H1 (cell line): ENCODE measurements at regions not wholly inside any gene's neighbourhood (a gene's known extent, or its start where the extent isn't known, plus 50 kb on each side); places are given as distances from the start of the nearest gene placed in this dataset.

Experiments used
- CTCF ChIA-PET: fragments of 300-600 bp; sonication (Branson Sonifier 250); formaldehyde crosslinking; loops from one replicate; lab custom pipeline; 2021; ENCODE audit not compliant: partially characterized antibody; lab: Charles Lee
- POLR2A ChIA-PET: fragments of 300-600 bp; sonication (Branson Sonifier 250); formaldehyde crosslinking; loops from one replicate; lab custom pipeline; 2021; ENCODE audit warnings: inconsistent platforms; ENCODE audit not compliant: partially characterized antibody; lab: Charles Lee
- DNase-seq, 2 experiments: peaks; one replicate each; pipeline versions ENCODE4 v3.0.0 to v3.0.0-alpha.2; 2010 to 2022; ENCODE audit warnings: low spot score in 2 of 2, low read depth in 1 of 2, mixed read lengths in 1 of 2
- FAIRE-seq: peaks from 2 replicates; lab custom pipeline; 2011; peaks lifted over from hg19 to GRCh38; lab: Jason Lieb, UNC
- H2AFZ ChIP-seq: 2 replicates; pipeline ENCODE4 v1.8.1; 2012; ENCODE audit warnings: low read length, inconsistent platforms
- H2AK5ac ChIP-seq: 2 replicates; pipeline ENCODE4 v1.6.1; 2013; ENCODE audit warnings: low read depth, low read length
- H2BK120ac ChIP-seq: replicated peaks from 2 replicates; pipeline ENCODE3; 2013; ENCODE audit warnings: low read depth, low read length, inconsistent platforms
- H2BK12ac ChIP-seq: 2 replicates; pipeline ENCODE4 v1.6.1; 2013; ENCODE audit warnings: low read depth, low read length
- H2BK15ac ChIP-seq: 2 replicates; pipeline ENCODE4 v1.6.1; 2013; ENCODE audit warnings: low read length
- H2BK20ac ChIP-seq: 2 replicates; pipeline ENCODE4 v1.6.1; 2013; ENCODE audit warnings: low read length
- H2BK5ac ChIP-seq: 2 replicates; pipeline ENCODE4 v1.6.1; 2013; ENCODE audit warnings: low read depth, low read length
- H3K14ac ChIP-seq: 2 replicates; pipeline ENCODE4 v1.6.1; 2013; ENCODE audit warnings: inconsistent platforms; ENCODE audit not compliant: insufficient read length
- H3K18ac ChIP-seq: 2 replicates; pipeline ENCODE4 v1.6.1; 2013; ENCODE audit warnings: low read length; ENCODE audit errors: extremely low read depth
- H3K23ac ChIP-seq: 2 replicates; pipeline ENCODE4 v1.6.1; 2013; ENCODE audit warnings: inconsistent platforms; ENCODE audit not compliant: insufficient read length
- H3K23me2 ChIP-seq: 2 replicates; pipeline ENCODE4 v1.6.1; 2013; ENCODE audit warnings: low read depth, low read length
- H3K27ac ChIP-seq: 2 replicates; pipeline ENCODE4 v1.6.1; 2011; ENCODE audit warnings: low read depth, low read length, inconsistent platforms
- H3K27me3 ChIP-seq, 4 experiments: replicated peaks in 1 of 4; 1 replicate in 1 of 4; 2 replicates in 3 of 4; pipeline versions ENCODE4 v1.6.1 to v1.8.1; 2011 to 2013; ENCODE audit warnings: low read length in 3 of 4, mild to moderate bottlenecking in 3 of 4, inconsistent platforms in 2 of 4, mixed read lengths in 2 of 4, moderate library complexity in 1 of 4; ENCODE audit not compliant: control insufficient read depth in 3 of 4, insufficient read depth in 3 of 4; ENCODE audit errors: extremely low read depth in 1 of 4
- H3K36me3 ChIP-seq, 4 experiments: 2 replicates each; pipeline versions ENCODE4 v1.6.1 to v1.8.1; 2011 to 2013; ENCODE audit warnings: mild to moderate bottlenecking in 4 of 4, low read length in 3 of 4, moderate library complexity in 2 of 4, control low read depth in 1 of 4, inconsistent platforms in 1 of 4; ENCODE audit not compliant: insufficient read depth in 4 of 4, control insufficient read depth in 2 of 4
- H3K4ac ChIP-seq: replicated peaks from 2 replicates; pipeline ENCODE3; 2013; ENCODE audit warnings: low read length, low read depth, mixed read lengths, inconsistent platforms; ENCODE audit not compliant: insufficient read length
- H3K4me1 ChIP-seq, 4 experiments: replicated peaks in 1 of 4; 1 replicate in 1 of 4; 2 replicates in 3 of 4; pipeline versions ENCODE4 v1.6.1 to v1.8.1; 2011 to 2013; ENCODE audit warnings: low read length in 3 of 4, inconsistent platforms in 2 of 4, mixed read lengths in 1 of 4; ENCODE audit not compliant: insufficient read depth in 4 of 4, control insufficient read depth in 3 of 4
- H3K4me2 ChIP-seq, 2 experiments: 2 replicates each; pipeline versions ENCODE4 v1.6.1 to v1.8.1; 2011 to 2013; ENCODE audit warnings: low read depth in 2 of 2, low read length in 2 of 2, control low read depth in 1 of 2, inconsistent platforms in 1 of 2, mild to moderate bottlenecking in 1 of 2; ENCODE audit not compliant: insufficient read depth in 1 of 2
- H3K4me3 ChIP-seq, 4 experiments: fragments of 200-600, 300-600 bp in 1 of 4; sonication (generic), shearing (Covaris generic), sonication (Bioruptor Twin) in 1 of 4; 2 replicates each; pipeline versions ENCODE4 v1.5.1 to v1.8.1; 2011 to 2016; ENCODE audit warnings: low read length in 4 of 4, low read depth in 3 of 4, control low read depth in 2 of 4, inconsistent platforms in 2 of 4, mild to moderate bottlenecking in 2 of 4, mixed read lengths in 1 of 4, moderate library complexity in 1 of 4; ENCODE audit not compliant: insufficient read depth in 2 of 4; ENCODE audit errors: extremely low read depth in 1 of 4
- H3K56ac ChIP-seq: replicated peaks from 2 replicates; pipeline ENCODE3; 2013; ENCODE audit warnings: low read depth, mild to moderate bottlenecking, mixed read lengths, low read length, inconsistent platforms; ENCODE audit not compliant: insufficient read length
- H3K79me1 ChIP-seq: 2 replicates; pipeline ENCODE4 v1.6.1; 2013; ENCODE audit warnings: low read depth, low read length, control low read depth
- H3K79me2 ChIP-seq, 2 experiments: 2 replicates each; pipeline versions ENCODE4 v1.6.1 to v1.8.1; 2012 to 2013; ENCODE audit warnings: low read length in 2 of 2, mild to moderate bottlenecking in 2 of 2, inconsistent platforms in 1 of 2; ENCODE audit not compliant: insufficient read depth in 2 of 2, control insufficient read depth in 1 of 2
- H3K9ac ChIP-seq, 4 experiments: replicated peaks in 1 of 4; 1 replicate in 1 of 4; 2 replicates in 3 of 4; pipeline versions ENCODE4 v1.6.1 to v1.8.1; 2011 to 2013; ENCODE audit warnings: low read depth in 3 of 4, low read length in 3 of 4, control low read depth in 2 of 4, mild to moderate bottlenecking in 2 of 4, moderate library complexity in 2 of 4, inconsistent platforms in 1 of 4; ENCODE audit errors: extremely low read depth in 1 of 4
- H3K9me3 ChIP-seq, 2 experiments: 2 replicates each; pipeline versions ENCODE4 v1.6.1 to v1.8.1; 2012 to 2013; ENCODE audit warnings: mild to moderate bottlenecking in 2 of 2, moderate library complexity in 2 of 2, control low read depth in 1 of 2, inconsistent platforms in 1 of 2, low read depth in 1 of 2, low read length in 1 of 2, mixed read lengths in 1 of 2; ENCODE audit not compliant: insufficient read depth in 2 of 2
- H4K20me1 ChIP-seq, 2 experiments: replicated peaks in 1 of 2; 2 replicates each; pipeline versions ENCODE3 to v1.8.1; 2011 to 2013; ENCODE audit warnings: inconsistent platforms in 2 of 2, low read length in 2 of 2, mild to moderate bottlenecking in 1 of 2; ENCODE audit not compliant: insufficient read depth in 2 of 2, control insufficient read depth in 1 of 2
- H4K5ac ChIP-seq: 2 replicates; pipeline ENCODE4 v1.6.1; 2013; ENCODE audit warnings: low read length, low read depth, mixed read lengths, inconsistent platforms; ENCODE audit not compliant: insufficient read length
- H4K8ac ChIP-seq: 2 replicates; pipeline ENCODE4 v1.8.0; 2013; ENCODE audit warnings: mild to moderate bottlenecking, moderate library complexity, low read length, inconsistent platforms; ENCODE audit not compliant: insufficient read depth; ENCODE audit errors: extremely low read depth
- H4K91ac ChIP-seq: replicated peaks from 2 replicates; pipeline ENCODE3; 2013; ENCODE audit warnings: low read length, mixed read lengths, inconsistent platforms; ENCODE audit not compliant: insufficient read length
- CHD1 ChIP-seq: IDR thresholded peaks from 2 replicates; pipeline ENCODE4 v1.6.1; 2012; ENCODE audit warnings: low read depth, low read length, improper control_type of control experiment
- CREB1 ChIP-seq: IDR thresholded peaks from 2 replicates; pipeline ENCODE4 v1.6.1; 2012; ENCODE audit warnings: inconsistent platforms
- CTBP2 ChIP-seq: IDR thresholded peaks from 2 replicates; pipeline ENCODE4 v1.7.0; 2011; ENCODE audit warnings: borderline replicate concordance, mild to moderate bottlenecking, moderate library complexity, mixed read lengths, low read length; ENCODE audit not compliant: insufficient read depth, insufficient read length
- EZH2 ChIP-seq: fragments of 200-600 bp; sonication (generic); IDR thresholded peaks from 2 replicates; pipeline ENCODE4 v1.7.1; 2012; ENCODE audit warnings: low read depth, mild to moderate bottlenecking, moderate library complexity, low read length, inconsistent platforms; ENCODE audit not compliant: severe bottlenecking
- KDM1A ChIP-seq: fragments of 200-600, 300-600 bp; sonication (generic); IDR thresholded peaks from 2 replicates; pipeline ENCODE4 v1.7.1; 2016; ENCODE audit warnings: mild to moderate bottlenecking, low read length, borderline replicate concordance
- MAFK ChIP-seq: IDR thresholded peaks from 2 replicates; pipeline ENCODE4 v1.6.1; 2012; ENCODE audit warnings: low read depth, mild to moderate bottlenecking, improper control_type of control experiment, low read length
- POU5F1 ChIP-seq: IDR thresholded peaks from 2 replicates; pipeline ENCODE4 v1.6.1; 2011; ENCODE audit warnings: low read depth, mild to moderate bottlenecking, low read length, moderate library complexity
- RBBP5 ChIP-seq: IDR thresholded peaks from 2 replicates; pipeline ENCODE4 v1.7.1; 2012; ENCODE audit warnings: low read depth, mild to moderate bottlenecking, inconsistent platforms, low read length, moderate library complexity, borderline replicate concordance
- RXRA ChIP-seq: IDR thresholded peaks from 2 replicates; pipeline ENCODE4 v1.6.1; 2011; ENCODE audit warnings: low read depth, mild to moderate bottlenecking, low read length, moderate library complexity; ENCODE audit not compliant: insufficient read depth
- SAP30 ChIP-seq: fragments of 300-600 bp; sonication (generic); IDR thresholded peaks from 2 replicates; pipeline ENCODE4 v1.7.1; 2012; ENCODE audit warnings: low read length, moderate library complexity, mild to moderate bottlenecking, inconsistent platforms; ENCODE audit not compliant: insufficient read depth, insufficient replicate concordance
- TCF12 ChIP-seq: IDR thresholded peaks from 2 replicates; pipeline ENCODE4 v1.6.1; 2011; ENCODE audit warnings: low read depth, mild to moderate bottlenecking, low read length
- YY1 ChIP-seq: IDR thresholded peaks from 2 replicates; pipeline ENCODE4 v1.6.1; 2011; ENCODE audit warnings: low read depth, mild to moderate bottlenecking, low read length
- WGBS, 2 experiments: shearing (Covaris generic) in 1 of 2; methylation state at CpG; one replicate each; pipeline versions ENCODE4 v1.1.6 to v1.1.7; 2013 to 2015; ENCODE audit warnings: low lambda C conversion rate in 2 of 2, mixed read lengths in 2 of 2, inconsistent platforms in 1 of 2, low coverage in 1 of 2, missing lambda C conversion rate in 1 of 2; ENCODE audit not compliant: insufficient replicate concordance in 2 of 2, insufficient coverage in 1 of 2, insufficient read length in 1 of 2; ENCODE audit errors: extremely low coverage in 1 of 2, missing lambda C conversion rate in 1 of 2; 5-methylcytosine and 5-hydroxymethylcytosine counted together

- H2AK5ac ChIP-seq: no peak overlapping the region
- no peak for TF ChIP-seq MAFK
- no peak for TF ChIP-seq RXRA
- no peak for TF ChIP-seq CHD1
- TF ChIP-seq CREB1: no peak
- TF ChIP-seq RBBP5: no peak
- TF ChIP-seq EZH2: no peak
- TF ChIP-seq TCF12: no peak
- TF ChIP-seq CTBP2: no peak
- no peak for TF ChIP-seq KDM1A
- TF ChIP-seq YY1: no peak
- TF ChIP-seq SAP30: no peak
- TF ChIP-seq POU5F1: no peak
- no peaks in the 10 kb centered on the region for H3K36me3 ChIP-seq
- H3K9ac ChIP-seq: no peak overlapping the region
- no peak overlapping the region for H2BK12ac ChIP-seq
- no peaks in the 10 kb centered on the region for H4K20me1 ChIP-seq
- H3K4ac ChIP-seq: no peak overlapping the region
- 0 out of 2 replicates have a peak overlapping the region, but pooled peaks have one; percentile 13 for H2BK5ac ChIP-seq
- POLR2A ChIA-PET: no interaction called here
- H2BK120ac ChIP-seq: no peak overlapping the region
- no peak overlapping the region for H4K8ac ChIP-seq
- no peak overlapping the region for H3K14ac ChIP-seq
- no peaks in the 10 kb centered on the region for H3K79me1 ChIP-seq
- H3K27ac ChIP-seq: no peak overlapping the region
- H4K5ac ChIP-seq: no peak overlapping the region
- H2BK15ac ChIP-seq: no peak overlapping the region
- DNase-seq (peak in 1 of 2 experiments; percentile 26), FAIRE-seq (no peak)
- no peak overlapping the region for H2BK20ac ChIP-seq
- no peak overlapping the region for H3K18ac ChIP-seq
- WGBS, 2 experiments: 94% methylated on average over 22 of the region's 28 CpGs; no CpG with 5 or more reads in 1 of the 2 experiments
- CTCF ChIA-PET: interaction anchor here (0.7 to 6.5 kb wide), 19 partner anchors 10 to 671 kb away, joined by 3 to 145 read pairs (median 4); no protein-coding TSS in a partner anchor
- H3K56ac ChIP-seq: no peak overlapping the region
- no peak overlapping the region for H3K4me3 ChIP-seq
- no peak overlapping the region for H4K91ac ChIP-seq
- no peaks in the 10 kb centered on the region for H3K27me3 ChIP-seq
- no peak overlapping the region for H3K23ac ChIP-seq
- H2AFZ ChIP-seq: no peak overlapping the region
- H3K9me3 ChIP-seq: no peaks in the 10 kb centered on the region
- no peaks in the 10 kb centered on the region for H3K4me1 ChIP-seq
- no peak overlapping the region for H3K4me2 ChIP-seq
- no peaks in the 10 kb centered on the region for H3K79me2 ChIP-seq
- no peaks in the 10 kb centered on the region for H3K23me2 ChIP-seq
Measured at GRCh38 chr16:55033225-55034156, 102.8 kb downstream of the IRX5 start.
